MM.1S (cell line): ENCODE measurements at regions not wholly inside any gene's neighbourhood (a gene's known extent, or its start where the extent isn't known, plus 50 kb on each side); places are given as distances from the start of the nearest gene placed in this dataset.

ENCODE experiments used
- CTCF ChIP-seq: fragments of 300-600 bp; sonication (generic); IDR thresholded peaks from 2 replicates; pipeline ENCODE4 v1.5.1; 2016; ENCODE audit warnings: antibody characterized with exemption, low read length, mixed read lengths
- EZH2 ChIP-seq: fragments of 300-600 bp; sonication (generic); optimal IDR thresholded peaks from 2 replicates; pipeline ENCODE3; 2017; ENCODE audit warnings: low read depth, mild to moderate bottlenecking, antibody characterized with exemption, low read length, mixed read lengths
- EZH2phosphoT487 ChIP-seq: fragments of 300-600 bp; sonication (generic); IDR thresholded peaks from 2 replicates; pipeline ENCODE4 v1.6.1; 2018; ENCODE audit warnings: antibody characterized with exemption, low read length

GRCh38 chr10:78914060-78914378 lies 154.7 kb upstream of the ZMIZ1 start:
- TF ChIP-seq CTCF (no peak), EZH2 (no peak), EZH2phosphoT487 (no peak)
